Prostate gland (tissue), 2 donors: ENCODE measurements at regions not wholly inside any gene's neighbourhood (a gene's known extent, or its start where the extent isn't known, plus 50 kb on each side); places are given as distances from the start of the nearest gene placed in this dataset.

Source experiments
- CTCF ChIP-seq, 4 experiments: fragments of 200-600 bp in 2 of 4; fragments of 450-650 bp in 2 of 4; sonication (generic) in 2 of 4; IDR thresholded peaks; 1 replicate in 3 of 4; 2 replicates in 1 of 4; pipeline ENCODE4 v1.5.1; 2016 to 2019; ENCODE audit warnings: antibody characterized with exemption in 4 of 4, mild to moderate bottlenecking in 2 of 4, moderate library complexity in 2 of 4
- POLR2A ChIP-seq: fragments of 450-650 bp; IDR thresholded peaks from one replicate; pipeline ENCODE4 v1.6.1; 2016; ENCODE audit warnings: antibody characterized with exemption, mild to moderate bottlenecking
- POLR2AphosphoS5 ChIP-seq: sonication (generic); formaldehyde crosslinking; IDR thresholded peaks from one replicate; pipeline ENCODE4 v1.6.1; 2017; ENCODE audit warnings: antibody characterized with exemption

- no peak for TF ChIP-seq POLR2A
- TF ChIP-seq CTCF (IDR thresholded peaks at IDR 0.05) = no peak
- no peak for TF ChIP-seq POLR2AphosphoS5
Observed at GRCh38 chr6:21881969-21882465, 288.5 kb downstream of the SOX4 start.
